Calu3 (cell line): ENCODE measurements at regions not wholly inside any gene's neighbourhood (a gene's known extent, or its start where the extent isn't known, plus 50 kb on each side); places are given as distances from the start of the nearest gene placed in this dataset.

Source experiments
- BruUV-seq: library from RNA; stranded (reverse); fragments of 400-500 nt; replicated peaks from 2 replicates; lab custom pipeline; 2021; lab: Mats Ljungman, UMichigan
- CTCF ChIA-PET: fragments of 300-600 bp; sonication (Branson Sonifier 250); formaldehyde crosslinking; loops from one replicate; lab custom pipeline; 2022; ENCODE audit warnings: antibody characterized with exemption; lab: Charles Lee
- DNase-seq: peaks from one replicate; pipeline ENCODE4 v3.0.0; 2022
- H3K27ac Mint-ChIP-seq: one replicate; pipeline ENCODE4 v1.8.0; 2022; ENCODE audit warnings: mixed read lengths; ENCODE audit not compliant: unreplicated experiment
- H3K27me3 Mint-ChIP-seq: one replicate; pipeline ENCODE4 v1.8.0; 2022; ENCODE audit warnings: mixed read lengths; ENCODE audit not compliant: unreplicated experiment
- H3K36me3 Mint-ChIP-seq: one replicate; pipeline ENCODE4 v1.8.0; 2022; ENCODE audit warnings: mild to moderate bottlenecking, moderate library complexity, mixed read lengths; ENCODE audit not compliant: insufficient read depth, unreplicated experiment
- H3K4me1 Mint-ChIP-seq: one replicate; pipeline ENCODE4 v1.8.0; 2022; ENCODE audit warnings: mild to moderate bottlenecking, low read depth, mixed read lengths; ENCODE audit not compliant: unreplicated experiment
- H3K4me3 Mint-ChIP-seq: one replicate; pipeline ENCODE4 v1.8.0; 2022; ENCODE audit warnings: mild to moderate bottlenecking, low read depth, moderate library complexity, mixed read lengths; ENCODE audit not compliant: unreplicated experiment
- H3K9me3 Mint-ChIP-seq: one replicate; pipeline ENCODE4 v1.8.0; 2022; ENCODE audit warnings: low read depth, mixed read lengths; ENCODE audit not compliant: unreplicated experiment
- CTCF ChIP-seq: fragments of 200-600 bp; IDR thresholded peaks from one replicate; pipeline ENCODE4 v1.8.0; 2022; ENCODE audit warnings: antibody characterized with exemption; ENCODE audit not compliant: unreplicated experiment
- intact Hi-C: fragments of 100-400 bp; cut with micrococcal nuclease; formaldehyde crosslinking; loops from one replicate; pipeline ENCODE4 v1.10.0; 2022; ENCODE audit not compliant: unreplicated experiment

DNA sequence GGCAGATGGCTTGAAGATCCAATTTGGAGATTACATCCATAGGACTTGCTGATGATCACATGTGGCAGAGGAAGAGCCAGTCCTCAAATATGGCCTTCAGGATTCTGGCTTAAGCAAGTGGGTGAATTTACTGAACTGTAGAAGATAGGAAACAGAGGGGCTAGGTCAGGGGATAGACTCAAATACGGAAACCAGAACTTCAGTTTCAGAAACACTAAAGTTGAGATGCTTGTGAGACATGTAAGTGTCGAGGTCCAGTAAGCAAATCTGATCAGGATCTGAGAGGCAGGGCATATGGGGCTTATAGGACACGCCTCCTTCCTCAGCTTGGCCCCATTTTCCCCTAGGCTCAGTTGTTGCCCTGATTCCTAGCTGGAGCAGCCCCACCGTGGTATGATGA lies 107.7 kb downstream of the LBH start:
- Mint-ChIP-seq H3K27ac (no peak overlapping the region), H3K27me3 (peaks cover 25% of the 10 kb centered on the region), H3K9me3 (peaks cover 10% of the 10 kb centered on the region), H3K4me3 (no peak overlapping the region), H3K36me3 (no peaks in the 10 kb centered on the region), H3K4me1 (no peaks in the 10 kb centered on the region)
- no TSS peak for BruUV-seq
- DNase-seq = no peak
- CTCF ChIA-PET = interaction anchor here (0.6 kb wide), 1 partner anchor 347 kb away, joined by 5 read pairs; no protein-coding TSS in a partner anchor
- TF ChIP-seq CTCF = no peak
- intact Hi-C loops = loop anchor here (5.0 to 10.0 kb wide), 2 partner anchors 134 to 368 kb away; no protein-coding TSS in a partner anchor

GRCh38 chr2:30341500-30342267 lies 105.4 kb upstream of the LCLAT1 start:
- no peak for TF ChIP-seq CTCF
- Mint-ChIP-seq H3K27ac (no peak overlapping the region), H3K9me3 (peaks cover 10% of the 10 kb centered on the region), H3K36me3 (no peaks in the 10 kb centered on the region), H3K27me3 (peaks cover 16% of the 10 kb centered on the region), H3K4me1 (no peaks in the 10 kb centered on the region), H3K4me3 (no peak overlapping the region)
- BruUV-seq = no TSS peak
- intact Hi-C loops = no loop called here
- CTCF ChIA-PET = no interaction called here
- DNase-seq = no peak

DNA sequence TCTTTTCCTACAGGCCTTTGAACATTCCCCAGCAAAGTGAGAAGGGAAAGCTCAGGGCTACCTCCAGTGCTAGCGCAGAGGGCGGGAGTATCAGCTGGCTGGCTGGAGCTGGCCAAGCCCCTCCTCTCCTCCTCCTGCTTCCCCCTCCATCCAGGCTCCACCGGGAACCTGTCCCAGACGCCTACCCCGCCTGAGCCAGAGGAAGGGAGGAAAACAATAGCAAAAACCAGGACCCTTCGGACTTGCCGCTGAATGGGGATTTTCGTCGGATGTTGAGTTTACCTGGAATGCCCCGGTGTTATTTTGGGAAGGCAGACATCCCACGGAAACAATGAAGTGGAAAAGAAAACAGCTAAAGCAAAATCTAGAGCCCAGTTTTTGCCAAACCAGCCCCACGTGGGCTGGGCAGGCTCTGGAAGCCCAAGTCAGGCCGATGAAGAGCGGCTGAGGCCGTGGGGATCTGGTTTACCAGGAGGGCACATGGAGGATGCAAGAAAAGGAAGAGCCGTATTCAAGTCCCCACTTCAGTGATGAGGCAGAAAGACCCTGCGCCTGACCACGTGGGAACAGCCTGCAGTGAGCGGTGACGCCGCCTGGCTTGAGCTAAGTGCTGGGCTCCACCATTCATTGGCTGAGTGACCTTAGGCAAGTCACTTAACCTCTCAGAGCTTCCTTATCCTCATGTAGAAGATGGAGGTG lies 100.4 kb upstream of the LCLAT1 start:
- peaks cover 35% of the 10 kb centered on the region for H3K27me3 Mint-ChIP-seq
- no peak for DNase-seq
- CTCF ChIA-PET = interaction anchor here (0.7 kb wide), 1 partner anchor 549 kb away, joined by 3 read pairs; no protein-coding TSS in a partner anchor
- no peak overlapping the region for H3K4me3 Mint-ChIP-seq
- no peak for TF ChIP-seq CTCF
- peaks cover 4% of the 10 kb centered on the region for H3K9me3 Mint-ChIP-seq
- no peaks in the 10 kb centered on the region for H3K4me1 Mint-ChIP-seq
- H3K27ac Mint-ChIP-seq = no peak overlapping the region
- no TSS peak for BruUV-seq
- intact Hi-C loops = no loop called here
- no peaks in the 10 kb centered on the region for H3K36me3 Mint-ChIP-seq

DNA sequence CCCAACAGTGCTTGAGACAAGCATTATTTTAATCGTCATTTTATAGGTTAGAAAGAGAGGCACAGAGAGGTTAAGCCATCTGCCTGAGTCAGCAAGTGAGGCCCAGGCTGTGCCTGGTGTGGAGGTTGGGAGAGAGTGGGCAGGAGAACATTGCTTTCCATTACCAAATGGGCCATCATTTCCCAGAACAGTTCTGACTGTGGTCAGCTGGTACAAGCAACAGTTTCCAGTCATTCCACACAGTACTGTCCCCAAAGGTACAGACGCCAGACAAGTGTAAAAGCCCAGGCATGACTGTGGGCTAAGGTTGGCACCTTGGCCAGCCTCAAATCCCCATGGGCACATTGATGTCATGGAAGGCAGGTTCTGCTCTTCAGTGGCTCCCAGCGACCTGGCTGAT lies 98.2 kb upstream of the LCLAT1 start:
- DNase-seq = no peak
- no peak for TF ChIP-seq CTCF
- no peak overlapping the region for H3K27ac Mint-ChIP-seq
- intact Hi-C loops = no loop called here
- H3K4me3 Mint-ChIP-seq = no peak overlapping the region
- H3K4me1 Mint-ChIP-seq = no peaks in the 10 kb centered on the region
- H3K9me3 Mint-ChIP-seq = no peaks in the 10 kb centered on the region
- H3K36me3 Mint-ChIP-seq = no peaks in the 10 kb centered on the region
- BruUV-seq = no TSS peak
- H3K27me3 Mint-ChIP-seq = peaks cover 30% of the 10 kb centered on the region
- CTCF ChIA-PET = no interaction called here
